Psoas muscle (tissue), 7 donors: ENCODE measurements at regions not wholly inside any gene's neighbourhood (a gene's known extent, or its start where the extent isn't known, plus 50 kb on each side); places are given as distances from the start of the nearest gene placed in this dataset.

Experiments used
- ATAC-seq, 4 donors: fragments of 200-7000 bp; cut with Tn5 transposase; one replicate each; pipeline ENCODE4 v1.9.1; 2020; ENCODE audit warnings: moderate library complexity in 3 of 4, mild to moderate bottlenecking in 2 of 4
- DNase-seq, 2 donors: peaks; one replicate each; pipeline ENCODE4 v3.0.0-alpha.2; 2020
- H3K27ac ChIP-seq: fragments of 200-600 bp; one replicate; pipeline ENCODE4 v1.8.0; 2022
- H3K27me3 ChIP-seq, 3 donors: fragments of 200-600 bp in 1 of 3; one replicate each; pipeline versions ENCODE4 v1.6.1 to v1.8.0; 2013 to 2022; ENCODE audit warnings: low read length in 2 of 3, mild to moderate bottlenecking in 2 of 3, moderate library complexity in 1 of 3; ENCODE audit not compliant: insufficient read depth in 3 of 3
- H3K36me3 ChIP-seq, 2 donors: fragments of 200-600 bp in 1 of 2; one replicate each; pipeline versions ENCODE4 v1.6.1 to v1.8.0; 2013 to 2022; ENCODE audit warnings: low read depth in 1 of 2, mild to moderate bottlenecking in 1 of 2, moderate library complexity in 1 of 2; ENCODE audit not compliant: insufficient read depth in 1 of 2
- H3K4me1 ChIP-seq: fragments of 200-600 bp; one replicate; pipeline ENCODE4 v1.8.0; 2022
- H3K4me3 ChIP-seq: fragments of 200-600 bp; one replicate; pipeline ENCODE4 v1.8.0; 2022; ENCODE audit warnings: mild to moderate bottlenecking
- H3K9me3 ChIP-seq: fragments of 200-600 bp; one replicate; pipeline ENCODE4 v1.8.0; 2022
- WGBS, 3 donors: extraction: QIAGEN DNeasy Blood & Tissue Kit; methylation state at CpG; one replicate each; pipeline versions ENCODE4 v1.1.6 to v1.1.7; 2013; 5-methylcytosine and 5-hydroxymethylcytosine counted together
- intact Hi-C, 2 donors: fragments of 100-400 bp; cut with DNase I; formaldehyde crosslinking; loops; one replicate each; pipeline versions ENCODE4 v1.11.0 to v1.14.2; 2022
- TF ChIP-seq, protein P1 (sequence below): fragments of 200-600 bp; IDR thresholded peaks from one replicate; pipeline ENCODE4 v1.8.0; 2022; ENCODE audit warnings: antibody characterized with exemption
- donor health status: healthy with polysubstance abuse.
- donor health status: DM: no; HTN: no; CAD: no; lungs with moderate emphysema.
- donor health status: Bipolar disorder and iron deficiency.
- donor health status: healthy.
- donor health status: DM: yes; HTN: yes; CAD: no.
- donor health status: DM: no; HTN: no; CAD: no.
- donor health status: DM: yes; HTN: yes; CAD: no.

GRCh38 chr1:115409094-115410015 is 71.3 kb upstream of the NGF start:
- DNase-seq (no peak), ATAC-seq (no peak)
- intact Hi-C loops = no loop called here
- WGBS, 3 donors = 67 to 74% (median 70%) methylated on average over 7 of the region's 7 CpGs
- Histone ChIP-seq H3K9me3 (no peaks in the 10 kb centered on the region), H3K4me3 (no peak overlapping the region), H3K27me3 (peaks cover 0 to 4% (median 0%) of the 10 kb centered on the region in 3 donors), H3K4me1 (no peaks in the 10 kb centered on the region), H3K36me3 (no peaks in the 10 kb centered on the region), H3K27ac (no peak overlapping the region)
- TF ChIP-seq, protein P1, sequence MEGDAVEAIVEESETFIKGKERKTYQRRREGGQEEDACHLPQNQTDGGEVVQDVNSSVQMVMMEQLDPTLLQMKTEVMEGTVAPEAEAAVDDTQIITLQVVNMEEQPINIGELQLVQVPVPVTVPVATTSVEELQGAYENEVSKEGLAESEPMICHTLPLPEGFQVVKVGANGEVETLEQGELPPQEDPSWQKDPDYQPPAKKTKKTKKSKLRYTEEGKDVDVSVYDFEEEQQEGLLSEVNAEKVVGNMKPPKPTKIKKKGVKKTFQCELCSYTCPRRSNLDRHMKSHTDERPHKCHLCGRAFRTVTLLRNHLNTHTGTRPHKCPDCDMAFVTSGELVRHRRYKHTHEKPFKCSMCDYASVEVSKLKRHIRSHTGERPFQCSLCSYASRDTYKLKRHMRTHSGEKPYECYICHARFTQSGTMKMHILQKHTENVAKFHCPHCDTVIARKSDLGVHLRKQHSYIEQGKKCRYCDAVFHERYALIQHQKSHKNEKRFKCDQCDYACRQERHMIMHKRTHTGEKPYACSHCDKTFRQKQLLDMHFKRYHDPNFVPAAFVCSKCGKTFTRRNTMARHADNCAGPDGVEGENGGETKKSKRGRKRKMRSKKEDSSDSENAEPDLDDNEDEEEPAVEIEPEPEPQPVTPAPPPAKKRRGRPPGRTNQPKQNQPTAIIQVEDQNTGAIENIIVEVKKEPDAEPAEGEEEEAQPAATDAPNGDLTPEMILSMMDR = no peak

DNA sequence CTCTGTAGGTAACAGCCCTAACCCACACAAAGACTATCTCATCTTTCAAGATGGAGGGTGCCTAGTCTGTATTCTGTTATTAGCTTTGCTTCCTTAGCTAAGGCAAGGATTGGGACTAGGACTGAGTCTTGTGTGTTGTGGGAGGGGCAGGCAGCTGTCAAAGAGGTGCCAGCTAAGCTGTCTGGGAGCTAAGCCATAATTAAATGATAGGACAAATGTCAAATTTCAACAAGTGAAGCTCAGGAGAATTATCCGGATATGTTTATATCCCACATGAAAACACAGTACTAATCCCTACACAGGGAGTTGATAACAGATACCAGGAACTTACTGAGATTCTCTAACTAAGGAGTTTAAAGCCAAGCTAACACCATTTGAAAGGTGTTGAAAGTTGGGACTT is 70.5 kb upstream of the NGF start:
- DNase-seq (no peak), ATAC-seq (no peak)
- peaks cover 0 to 4% (median 0%) of the 10 kb centered on the region in 3 donors for H3K27me3 ChIP-seq
- no peak overlapping the region for H3K4me3 ChIP-seq
- intact Hi-C loops = no loop called here
- no peaks in the 10 kb centered on the region for H3K36me3 ChIP-seq
- 52 to 82% (median 59%) methylated on average over 1 of the region's 1 CpG for WGBS, 3 donors
- H3K9me3 ChIP-seq = no peaks in the 10 kb centered on the region
- no peak overlapping the region for H3K27ac ChIP-seq
- TF ChIP-seq, protein P1 = no peak
- no peaks in the 10 kb centered on the region for H3K4me1 ChIP-seq

GRCh38 chr1:115404911-115405310 is 66.9 kb upstream of the NGF start:
- DNase-seq (no peak), ATAC-seq (no peak)
- Histone ChIP-seq H3K4me3 (no peak overlapping the region), H3K27me3 (peaks cover 0 to 4% (median 0%) of the 10 kb centered on the region in 3 donors), H3K4me1 (no peaks in the 10 kb centered on the region), H3K36me3 (no peaks in the 10 kb centered on the region), H3K9me3 (no peaks in the 10 kb centered on the region), H3K27ac (no peak overlapping the region)
- TF ChIP-seq, protein P1 = no peak
- 68 to 77% (median 71%) methylated on average over 2 of the region's 2 CpGs for WGBS, 3 donors
- intact Hi-C loops = no loop called here

DNA sequence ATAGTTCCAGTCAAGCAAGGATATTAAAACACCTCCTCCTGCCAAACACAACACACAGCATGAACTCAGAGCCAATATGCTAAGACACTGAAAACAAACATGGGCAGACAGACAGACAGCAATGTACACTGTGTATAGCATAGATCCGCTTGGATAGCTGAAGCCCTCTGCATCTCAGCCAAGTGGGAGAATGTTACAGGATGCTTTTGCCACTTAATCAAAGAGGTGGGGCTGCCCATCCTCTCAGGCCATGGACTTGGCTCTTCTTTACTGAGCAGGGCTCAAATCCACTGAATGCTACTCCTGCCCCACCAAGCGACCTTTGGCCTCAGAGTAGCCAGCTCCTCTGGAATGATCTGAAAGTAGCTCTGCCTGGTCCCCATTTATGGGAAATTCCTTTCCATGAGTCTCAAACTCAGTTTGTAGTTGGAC is 64.7 kb upstream of the NGF start:
- intact Hi-C loops = no loop called here
- H3K27me3 ChIP-seq = no peaks in the 10 kb centered on the region
- no peaks in the 10 kb centered on the region for H3K4me1 ChIP-seq
- ATAC-seq (no peak), DNase-seq (no peak)
- no peaks in the 10 kb centered on the region for H3K36me3 ChIP-seq
- TF ChIP-seq, protein P1 = no peak
- no peak overlapping the region for H3K27ac ChIP-seq
- H3K4me3 ChIP-seq = no peak overlapping the region
- H3K9me3 ChIP-seq = no peaks in the 10 kb centered on the region
- 53 to 74% (median 67%) methylated on average over 2 of the region's 2 CpGs for WGBS, 3 donors
